Fibroblast of mammary gland (primary cell): ENCODE measurements at regions not wholly inside any gene's neighbourhood (a gene's known extent, or its start where the extent isn't known, plus 50 kb on each side); places are given as distances from the start of the nearest gene placed in this dataset.
"Not testable (repeated sequence)": the region's sequence is repeated elsewhere in the genome, so short reads cannot be mapped to it uniquely, and the experiment has no call there.

Experiments used
- DNase-seq: peaks from one replicate; pipeline ENCODE4 v3.0.0-alpha.2; 2010; ENCODE audit warnings: low read depth
- H3K4me3 ChIP-seq: 2 replicates; pipeline ENCODE4 v1.5.1; 2011; ENCODE audit warnings: low read depth, mild to moderate bottlenecking, low read length, moderate library complexity; ENCODE audit not compliant: control insufficient read depth
- CTCF ChIP-seq: conservative IDR thresholded peaks from 2 replicates; pipeline ENCODE4 v1.5.1; 2011; ENCODE audit warnings: low read depth, low read length, inconsistent platforms; ENCODE audit not compliant: control insufficient read depth, insufficient read depth

DNA sequence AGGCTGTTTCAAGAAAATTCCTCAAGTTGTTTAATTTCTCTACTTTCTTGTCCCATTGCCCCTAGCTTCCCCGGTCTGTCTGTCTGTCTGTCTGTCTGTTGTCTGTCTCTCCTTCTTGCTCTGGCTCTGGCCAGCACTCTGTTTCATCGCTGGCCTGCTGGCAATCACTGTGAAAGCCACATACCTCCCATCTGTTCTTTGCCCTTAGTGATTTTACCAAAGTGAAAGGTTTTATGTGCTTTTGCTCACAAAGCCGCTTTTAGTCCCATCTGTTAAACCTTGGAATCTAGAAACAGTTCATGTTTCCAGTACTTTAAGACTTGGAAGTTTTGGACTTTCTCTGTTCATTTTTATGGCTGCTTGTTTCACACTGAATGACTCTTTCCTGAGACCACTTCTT lies 87.8 kb upstream of the EXOC2 start:
- H3K4me3 ChIP-seq, result no peak overlapping the region
- DNase-seq, result no peak
- TF ChIP-seq CTCF, result no peak

DNA sequence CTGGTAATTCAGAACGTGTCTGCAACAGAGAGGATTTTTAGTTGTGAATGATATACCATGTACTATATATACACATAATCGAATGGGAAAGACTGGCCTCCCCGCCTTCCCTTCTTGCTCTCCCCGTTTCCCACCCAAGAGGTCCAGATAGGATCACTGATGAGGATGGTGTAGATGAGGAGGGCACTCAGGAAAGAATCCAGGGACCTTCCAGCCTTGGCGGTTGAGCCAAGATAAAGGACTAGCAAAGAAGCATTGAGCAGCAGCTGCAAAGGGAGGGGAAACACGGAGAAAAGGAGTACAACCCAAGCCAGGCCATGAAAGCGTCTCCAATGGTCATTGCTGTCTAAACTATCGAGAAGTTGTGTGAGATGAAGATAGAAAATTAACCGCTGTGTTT lies 84.0 kb upstream of the EXOC2 start:
- no peak for TF ChIP-seq CTCF
- DNase-seq, result no peak

DNA sequence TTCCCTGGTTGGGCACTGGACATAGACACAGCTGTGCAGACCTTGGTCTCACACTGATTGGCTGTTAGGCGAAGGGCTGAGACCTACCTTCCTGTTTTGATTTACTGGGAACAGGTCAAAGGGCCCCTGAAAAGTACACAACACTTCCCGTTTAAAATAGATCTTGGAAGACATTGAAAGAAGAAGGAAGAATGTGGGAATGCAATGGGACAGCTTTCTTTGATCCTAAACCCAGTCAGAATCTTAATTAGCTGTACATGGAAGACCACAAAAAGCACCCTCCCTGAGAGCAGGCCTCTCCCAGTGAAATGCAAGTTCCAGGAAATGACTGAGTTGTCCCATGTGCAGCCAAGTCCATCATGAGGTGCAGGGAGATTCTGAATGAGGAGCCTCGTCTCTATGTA lies 83.6 kb upstream of the EXOC2 start:
- DNase-seq, result no peak
- TF ChIP-seq CTCF, result no peak
- H3K4me3 ChIP-seq, result no peak overlapping the region

More for the DNA sequence above, 84.0 kb upstream of the EXOC2 start:
- H3K4me3 ChIP-seq, result no peak overlapping the region

DNA sequence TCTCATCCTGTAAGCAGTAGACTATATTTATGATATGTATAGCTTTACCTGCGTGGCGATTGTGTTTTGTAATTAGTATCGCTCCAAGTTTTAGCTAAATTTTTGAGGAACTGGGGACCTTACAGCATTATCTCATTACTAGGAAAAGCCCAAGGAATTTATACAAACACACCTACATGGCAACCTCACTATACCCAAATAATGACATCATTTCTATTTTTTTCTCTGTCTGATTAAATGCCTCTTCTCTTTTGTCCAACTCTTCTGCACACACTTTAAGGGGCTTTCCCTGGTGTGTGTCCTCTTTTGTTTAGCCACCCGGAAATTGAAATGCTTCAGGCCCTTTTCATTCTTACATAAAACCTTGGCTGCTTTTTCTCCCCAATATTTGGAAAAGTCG lies 82.9 kb upstream of the EXOC2 start:
- no peak overlapping the region for H3K4me3 ChIP-seq
- TF ChIP-seq CTCF, result no peak
- no peak for DNase-seq

DNA sequence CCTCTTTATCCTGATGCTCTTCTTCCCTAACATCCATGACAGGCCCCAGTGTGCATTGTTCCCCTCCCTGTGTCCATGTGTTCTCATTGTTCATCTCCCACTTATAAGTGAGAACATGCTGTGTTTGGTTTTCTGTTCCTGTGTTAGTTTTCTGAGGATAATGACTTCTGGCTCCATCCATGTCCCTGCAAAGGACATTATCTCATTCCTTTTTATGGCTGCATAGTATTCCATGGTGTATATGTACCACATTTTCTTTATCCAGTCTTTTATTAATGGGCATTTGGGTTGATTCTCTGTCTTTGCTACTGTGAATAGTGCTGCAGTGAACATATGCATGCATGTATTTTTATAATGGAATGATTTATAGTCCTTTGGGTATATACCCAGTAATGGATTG lies 78.7 kb upstream of the EXOC2 start:
- H3K4me3 ChIP-seq, DNase-seq: not testable (repeated sequence)

DNA sequence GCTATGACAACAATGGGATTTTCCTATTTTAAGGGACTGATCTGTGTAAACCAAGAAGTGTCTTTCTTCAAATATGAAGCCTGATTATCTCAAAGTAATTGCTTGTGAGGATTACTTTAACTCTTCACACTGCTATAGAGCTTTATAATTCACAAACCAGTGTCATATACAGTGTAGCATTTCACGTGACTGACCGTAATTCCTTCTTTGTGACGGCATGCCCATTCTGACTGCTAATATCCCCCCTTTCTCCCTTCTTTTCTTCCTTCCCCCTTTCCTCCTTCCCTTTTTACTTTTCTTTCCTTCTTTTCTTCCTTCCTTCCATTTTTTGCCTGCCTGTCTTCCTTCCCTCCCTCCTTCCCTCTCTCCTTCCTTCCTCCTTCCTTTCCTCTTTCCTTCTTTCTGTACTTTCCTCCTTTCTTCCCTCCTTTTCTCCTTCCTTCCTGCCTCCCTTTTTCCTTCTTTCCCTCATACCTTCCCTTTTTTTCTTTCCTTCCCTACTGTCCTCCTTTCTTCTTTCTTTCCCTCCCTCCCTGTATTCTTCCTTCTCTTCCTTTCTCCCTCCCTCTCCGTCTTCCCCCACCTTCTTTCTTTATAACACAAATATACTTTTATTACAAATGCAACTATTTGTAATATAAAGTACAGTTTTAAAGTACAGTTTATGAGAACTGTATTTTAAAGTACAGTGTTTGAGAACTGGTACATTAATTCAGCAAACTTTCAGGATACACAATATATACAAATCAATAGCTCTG lies 75.0 kb upstream of the EXOC2 start:
- no peak overlapping the region for H3K4me3 ChIP-seq
- DNase-seq, result no peak
- TF ChIP-seq CTCF, result no peak

DNA sequence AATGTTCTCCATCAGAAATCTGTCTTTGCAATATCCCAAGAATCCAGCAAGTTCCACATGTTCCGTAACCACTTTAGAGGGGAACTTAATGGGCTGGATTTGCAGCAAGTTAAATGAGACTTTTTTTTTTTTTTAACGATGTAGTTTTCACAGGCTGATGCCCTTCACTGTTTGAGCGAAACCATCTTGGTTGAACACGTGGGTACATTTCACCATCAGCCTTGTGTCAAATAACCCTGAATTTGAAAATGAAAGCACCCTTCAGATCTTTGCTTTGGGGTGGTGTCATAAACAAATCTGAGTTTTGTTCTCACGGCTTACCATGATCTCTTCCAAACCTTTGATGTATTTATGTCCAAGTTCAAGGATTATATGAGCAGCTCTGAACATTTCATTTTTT lies 73.7 kb upstream of the EXOC2 start:
- H3K4me3 ChIP-seq, result no peak overlapping the region
- no peak for TF ChIP-seq CTCF
- no peak for DNase-seq
